ENCODE measurements at regions not wholly inside any gene's neighbourhood (a gene's known extent, or its start where the extent isn't known, plus 50 kb on each side); places are given as distances from the start of the nearest gene placed in this dataset.

DNA sequence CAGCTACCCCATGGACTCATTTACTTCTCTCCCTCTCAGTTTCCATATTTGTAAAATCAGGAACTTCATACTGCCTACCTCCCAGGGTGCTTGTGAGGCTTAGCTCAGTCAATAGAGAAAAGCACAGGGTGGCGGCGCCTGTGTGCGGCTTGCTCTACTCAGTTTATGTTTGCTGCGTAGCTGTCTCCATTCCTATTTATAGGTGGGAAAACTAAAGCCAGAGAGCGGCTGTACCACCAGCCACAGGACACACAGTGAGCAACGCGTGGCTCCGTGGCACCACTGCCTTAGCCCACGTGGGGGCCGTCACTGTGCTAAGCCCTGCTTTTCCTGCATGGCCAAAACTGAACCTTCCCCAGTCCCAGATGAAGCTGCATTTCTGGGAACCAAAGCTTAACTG, 292.4 kb downstream of the TEX29 start:
- TF ChIP-seq, protein P1, sequence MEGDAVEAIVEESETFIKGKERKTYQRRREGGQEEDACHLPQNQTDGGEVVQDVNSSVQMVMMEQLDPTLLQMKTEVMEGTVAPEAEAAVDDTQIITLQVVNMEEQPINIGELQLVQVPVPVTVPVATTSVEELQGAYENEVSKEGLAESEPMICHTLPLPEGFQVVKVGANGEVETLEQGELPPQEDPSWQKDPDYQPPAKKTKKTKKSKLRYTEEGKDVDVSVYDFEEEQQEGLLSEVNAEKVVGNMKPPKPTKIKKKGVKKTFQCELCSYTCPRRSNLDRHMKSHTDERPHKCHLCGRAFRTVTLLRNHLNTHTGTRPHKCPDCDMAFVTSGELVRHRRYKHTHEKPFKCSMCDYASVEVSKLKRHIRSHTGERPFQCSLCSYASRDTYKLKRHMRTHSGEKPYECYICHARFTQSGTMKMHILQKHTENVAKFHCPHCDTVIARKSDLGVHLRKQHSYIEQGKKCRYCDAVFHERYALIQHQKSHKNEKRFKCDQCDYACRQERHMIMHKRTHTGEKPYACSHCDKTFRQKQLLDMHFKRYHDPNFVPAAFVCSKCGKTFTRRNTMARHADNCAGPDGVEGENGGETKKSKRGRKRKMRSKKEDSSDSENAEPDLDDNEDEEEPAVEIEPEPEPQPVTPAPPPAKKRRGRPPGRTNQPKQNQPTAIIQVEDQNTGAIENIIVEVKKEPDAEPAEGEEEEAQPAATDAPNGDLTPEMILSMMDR (conservative IDR thresholded peaks at IDR 0.05) = no peak
- TF ChIP-seq EZH2 (IDR thresholded peaks at IDR 0.05; ENCODE audit: low read depth) = no peak

Data from PC-9 (cell line).